HG02798 (cell line): ENCODE measurements at regions not wholly inside any gene's neighbourhood (a gene's known extent, or its start where the extent isn't known, plus 50 kb on each side); places are given as distances from the start of the nearest gene placed in this dataset.

Experiments used
- ATAC-seq: cut with Tn5 transposase; IDR thresholded peaks from one replicate; pipeline ENCODE4 v1.9.1; 2021; ENCODE audit warnings: mild to moderate bottlenecking; ENCODE audit not compliant: unreplicated experiment, poor library complexity

DNA sequence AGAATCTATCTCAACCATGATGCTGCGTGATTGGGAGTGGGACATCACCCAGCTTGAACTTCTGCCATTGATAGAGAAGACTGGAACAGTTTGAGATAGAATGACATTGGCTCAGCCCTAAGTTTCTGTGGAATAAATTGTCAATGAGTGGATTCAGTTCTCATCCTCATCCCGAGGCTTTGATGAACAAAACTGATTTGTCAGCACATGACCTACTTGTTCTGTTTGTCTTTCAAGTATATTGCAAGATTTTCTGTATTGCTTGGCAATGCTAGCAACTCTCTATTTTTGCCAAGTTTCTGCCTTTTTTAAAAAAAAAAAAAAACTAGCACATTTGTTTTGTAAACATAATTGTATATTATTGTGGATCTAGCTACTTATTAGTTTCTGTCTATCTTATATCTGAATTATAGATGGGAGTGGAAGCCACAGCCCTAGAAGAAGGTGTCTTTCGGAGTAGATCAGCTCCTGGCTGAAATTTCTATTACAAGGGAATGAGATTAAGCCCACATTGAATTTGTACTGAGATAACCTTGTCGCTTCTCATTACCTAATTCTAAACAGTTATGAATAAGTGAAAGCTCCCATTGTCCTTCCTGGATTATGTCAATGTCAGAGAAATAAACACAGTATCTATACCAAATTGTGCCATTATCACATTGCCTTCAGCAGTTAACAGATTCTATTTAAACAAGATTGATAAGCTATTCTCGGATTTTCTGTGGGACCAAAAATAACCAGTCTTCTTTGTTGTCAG lies 166.1 kb downstream of the TNFSF13B start:
- no peak for ATAC-seq

DNA sequence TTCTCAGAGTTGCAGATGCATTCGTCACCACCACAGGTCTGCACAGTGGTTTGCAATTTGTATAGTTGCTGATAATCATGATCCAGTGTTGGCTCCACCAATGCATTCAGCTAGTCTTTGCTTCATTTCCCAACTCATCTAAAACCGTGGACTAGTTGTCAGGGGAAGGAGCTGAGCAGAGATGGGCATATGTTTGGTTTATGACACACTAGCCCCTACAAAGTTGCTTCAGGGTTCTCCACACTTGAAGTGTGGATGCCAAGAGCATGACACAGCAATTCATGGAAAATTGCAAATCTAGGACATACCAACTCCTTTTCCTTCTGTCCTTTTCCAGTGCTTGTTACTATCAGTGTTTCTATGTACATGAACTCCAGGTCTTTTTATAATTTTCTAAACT lies 168.0 kb downstream of the TNFSF13B start:
- no peak for ATAC-seq

DNA sequence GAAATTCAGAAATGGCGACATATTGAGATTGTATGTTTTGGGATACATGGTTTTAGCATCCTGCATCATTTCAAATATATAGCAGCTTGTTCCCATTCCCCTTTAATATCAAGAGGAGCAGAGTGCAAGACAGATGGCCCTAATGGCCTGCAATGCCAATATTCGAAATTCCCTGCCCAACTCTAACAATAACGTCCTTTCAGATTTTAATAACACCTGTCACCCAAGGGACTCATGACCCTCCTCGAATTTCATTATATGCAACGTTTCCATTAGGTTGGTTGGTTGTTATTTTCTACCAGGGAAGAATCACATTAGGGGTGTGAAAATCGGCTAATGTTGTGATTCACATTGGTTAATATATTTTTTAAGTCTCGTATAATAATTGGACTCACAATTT lies 170.0 kb downstream of the TNFSF13B start:
- ATAC-seq, result no peak

DNA sequence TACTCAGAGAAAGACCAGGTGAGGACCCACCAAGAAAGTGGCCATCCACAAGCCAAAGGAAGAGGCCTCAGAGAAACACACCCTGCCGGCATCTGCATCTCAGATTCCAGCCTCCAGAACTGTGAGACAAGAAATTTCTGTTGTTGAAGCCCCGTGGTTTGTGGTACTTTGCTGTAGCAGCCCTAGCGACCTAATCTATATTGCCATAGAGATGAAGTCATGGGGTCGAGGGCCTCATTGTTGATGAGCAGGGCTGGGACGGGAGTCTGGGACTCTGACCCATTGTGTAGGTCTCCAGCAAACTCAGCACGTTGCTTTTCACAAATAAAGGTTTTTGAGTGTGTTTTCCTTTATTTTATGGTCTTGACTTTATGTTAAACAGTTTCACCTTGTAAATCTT lies 174.9 kb downstream of the TNFSF13B start:
- no peak for ATAC-seq

DNA sequence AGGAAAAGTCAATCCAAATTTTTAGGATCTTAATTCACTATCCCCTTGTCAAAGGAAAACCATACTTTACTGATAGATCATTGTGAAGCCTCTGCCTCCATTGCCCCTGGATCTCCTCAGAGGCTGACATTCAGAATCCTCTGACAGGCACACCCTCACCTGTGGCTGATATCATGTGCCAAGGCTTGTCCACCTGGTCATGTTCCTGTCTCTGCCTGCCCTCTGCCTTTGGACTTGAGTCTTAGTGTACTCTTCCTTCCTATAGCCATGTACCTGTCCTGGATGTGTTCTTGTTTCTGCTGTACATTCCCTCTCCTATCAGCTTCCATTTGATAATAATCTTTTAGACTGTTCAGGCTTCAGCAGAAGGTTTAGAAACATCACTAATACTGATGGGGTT lies 179.4 kb downstream of the TNFSF13B start:
- ATAC-seq, result no peak

DNA sequence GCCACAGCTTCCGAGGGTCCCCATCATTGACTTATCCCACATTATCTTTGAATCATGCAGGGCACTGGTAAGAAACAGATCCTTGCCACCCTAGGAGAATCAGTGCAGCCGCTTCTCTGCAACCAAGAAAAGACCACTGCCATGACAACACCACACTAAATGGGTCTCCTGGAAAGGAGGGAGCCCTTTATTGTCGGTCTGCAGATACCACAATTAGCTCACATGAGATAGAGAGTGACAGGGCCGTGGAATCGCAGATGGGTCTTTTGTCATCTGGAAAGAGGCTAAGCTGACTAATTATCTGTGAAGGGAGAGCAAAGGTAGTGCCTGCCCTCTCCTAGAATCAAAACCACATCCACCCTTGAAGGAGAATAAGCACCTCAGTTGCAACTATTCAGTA lies 178.3 kb upstream of the MYO16 start:
- ATAC-seq, result no peak

DNA sequence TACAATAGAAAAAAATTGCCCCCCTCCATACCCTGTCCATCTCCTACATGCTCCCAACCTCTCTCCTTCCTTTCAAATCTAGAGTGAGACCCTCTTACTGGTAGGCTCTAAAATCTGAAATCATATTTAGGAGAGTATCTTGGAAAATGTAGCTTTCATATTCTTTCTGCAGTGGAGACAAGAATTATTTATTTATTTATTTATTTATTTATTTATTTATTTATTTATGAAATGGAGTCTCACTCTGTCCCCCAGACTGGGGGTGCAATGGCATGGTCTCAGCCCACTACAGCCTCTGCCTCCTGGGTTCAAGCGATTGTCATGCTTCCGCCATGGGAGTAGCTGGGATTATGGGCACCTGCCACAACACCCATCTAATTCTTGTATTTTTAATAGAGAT lies 174.1 kb upstream of the MYO16 start:
- no peak for ATAC-seq

DNA sequence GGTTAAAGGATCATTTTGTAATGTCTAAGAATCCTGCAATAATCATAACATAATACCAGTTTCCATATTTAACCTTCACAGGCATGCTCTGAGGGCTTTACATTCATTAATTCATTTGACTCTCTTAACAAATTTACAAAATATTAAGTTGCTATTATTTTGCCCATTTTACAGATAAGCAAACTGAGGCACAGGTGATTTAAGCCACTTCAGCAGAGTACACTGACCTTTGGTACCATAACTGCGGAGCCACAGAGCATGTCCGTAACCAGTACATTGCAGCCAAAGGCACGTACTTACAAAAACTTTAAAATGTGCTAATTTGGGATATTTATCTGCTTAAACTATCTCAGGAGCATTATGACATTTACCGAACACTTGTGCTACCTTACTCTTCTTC lies 169.4 kb upstream of the MYO16 start:
- no peak for ATAC-seq

DNA sequence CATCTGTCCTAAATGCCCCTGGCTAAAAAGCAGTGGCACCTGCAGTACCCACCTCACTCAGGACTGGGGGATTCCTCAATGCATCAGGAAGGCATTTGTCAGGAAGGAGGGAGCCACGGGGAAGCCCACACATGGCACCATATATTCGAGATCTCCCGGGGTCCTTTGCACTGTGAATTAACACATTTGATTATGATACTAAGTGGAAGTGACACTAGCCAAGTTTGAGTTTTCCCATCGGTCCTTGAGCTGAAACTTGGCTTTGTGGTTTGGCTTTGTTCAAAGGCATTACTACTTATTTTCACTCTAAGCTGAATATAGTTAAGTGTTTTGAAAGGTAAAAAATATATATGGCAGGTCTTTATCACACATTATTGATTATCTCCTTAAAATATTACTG lies 168.7 kb upstream of the MYO16 start:
- ATAC-seq, result no peak

DNA sequence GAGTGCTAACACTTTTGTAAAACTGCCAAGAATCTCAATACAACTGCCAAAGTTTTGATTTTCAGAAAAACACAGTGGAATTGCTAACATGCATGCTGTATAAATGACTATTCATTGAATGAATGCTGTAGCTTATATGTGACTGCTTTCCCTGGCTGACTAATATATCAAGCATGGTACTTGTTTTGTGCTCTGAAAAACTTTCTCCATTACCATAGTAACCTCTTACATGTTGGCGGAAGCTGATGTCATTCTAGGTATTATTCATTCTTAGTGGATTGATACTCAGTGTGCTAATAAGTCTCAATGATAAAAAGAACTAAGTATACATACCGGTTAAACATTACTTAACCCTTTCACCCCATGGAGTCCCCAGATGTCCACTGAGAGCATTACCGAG lies 166.1 kb upstream of the MYO16 start:
- peak; percentile 65 for ATAC-seq

DNA sequence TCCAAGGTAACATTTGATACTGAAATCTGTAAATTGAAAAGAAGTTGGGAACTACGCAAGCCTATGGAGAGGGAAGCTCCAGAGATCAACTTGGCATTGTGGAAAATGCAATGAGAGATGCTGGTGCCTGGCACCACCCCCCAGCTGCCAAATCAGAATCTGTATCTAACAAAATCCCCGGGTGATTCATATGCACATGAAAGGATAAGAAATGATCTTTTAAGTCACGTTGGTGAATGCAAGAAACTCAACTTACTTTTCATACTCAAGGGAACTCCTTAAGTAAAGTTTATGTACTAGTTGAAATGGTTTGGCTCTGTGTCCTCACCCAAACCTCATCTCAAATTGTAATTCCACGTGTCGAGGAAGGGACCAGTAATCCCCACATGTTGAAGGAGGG lies 158.5 kb upstream of the MYO16 start:
- no peak for ATAC-seq

DNA sequence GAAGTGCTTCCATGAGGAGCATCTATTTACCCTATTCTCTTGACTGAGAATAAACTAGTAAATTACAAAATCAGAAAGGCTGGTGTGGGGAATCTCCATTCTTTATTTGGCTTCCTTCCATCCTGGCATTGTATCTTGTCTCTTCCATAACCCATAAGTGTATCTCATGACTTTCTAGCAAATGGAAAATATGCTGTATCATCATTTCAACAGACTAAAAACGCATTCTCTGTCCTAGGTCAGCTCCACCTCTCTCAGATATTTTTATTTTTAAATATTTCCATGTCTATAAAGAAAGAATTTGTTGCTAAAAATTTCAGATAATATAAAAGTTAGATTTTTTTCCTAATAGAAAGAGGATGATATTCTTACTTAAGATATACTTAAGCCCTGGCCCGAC lies 154.2 kb upstream of the MYO16 start:
- no peak for ATAC-seq

DNA sequence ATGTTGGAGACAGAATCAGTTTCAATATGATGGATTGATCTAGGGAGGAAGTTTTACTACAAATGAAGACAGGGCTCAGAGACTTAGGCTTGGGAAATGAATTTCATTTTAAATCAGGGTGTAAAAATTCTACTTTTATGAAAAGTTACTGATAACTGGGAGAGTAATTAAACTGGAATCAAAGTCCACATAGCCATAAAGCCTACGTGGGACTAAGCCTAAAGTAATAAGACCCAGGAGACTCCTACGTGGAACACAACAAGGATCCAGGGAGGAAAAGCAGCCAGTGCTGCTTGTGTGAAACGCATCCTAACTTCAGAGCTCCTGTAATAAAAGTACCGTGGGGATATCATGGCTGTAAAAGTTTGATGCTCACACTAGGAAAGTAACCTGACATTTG lies 152.0 kb upstream of the MYO16 start:
- no peak for ATAC-seq

DNA sequence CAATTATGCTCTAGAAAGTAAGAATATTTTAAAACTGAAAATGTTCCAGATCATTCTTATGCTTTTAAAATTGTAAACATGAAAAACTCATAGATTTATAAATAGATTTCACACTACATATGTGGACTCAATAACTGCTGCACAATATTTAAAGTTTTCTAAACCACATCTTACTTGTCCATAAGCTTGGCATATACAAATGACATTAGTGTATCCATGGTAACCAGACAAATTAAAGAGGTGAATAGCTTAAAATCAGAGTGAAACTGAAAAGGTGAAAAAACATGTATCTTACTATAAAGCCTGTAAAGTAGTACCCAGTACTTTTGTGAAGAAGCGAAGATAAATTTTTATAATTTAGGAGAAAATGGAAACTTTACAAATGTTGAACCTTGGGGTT lies 151.2 kb upstream of the MYO16 start:
- ATAC-seq, result no peak

DNA sequence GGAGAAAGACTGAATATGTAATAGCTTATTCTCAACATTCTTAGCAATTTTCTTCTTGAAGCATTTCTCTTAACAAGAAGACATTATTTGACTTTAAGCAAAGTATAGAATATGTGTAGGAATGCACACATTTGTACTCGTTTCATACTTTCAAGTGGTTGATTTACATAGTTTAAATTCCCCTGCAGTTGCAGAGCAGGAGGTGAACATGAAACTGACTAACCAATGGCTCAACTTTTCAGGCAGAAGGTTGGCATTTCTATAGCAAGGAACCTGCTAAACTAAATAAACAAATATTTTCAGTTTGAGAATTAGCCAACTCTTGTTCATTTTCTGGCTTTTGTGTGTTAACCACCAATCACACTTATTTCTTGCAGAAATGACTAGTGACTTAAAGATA lies 145.4 kb upstream of the MYO16 start:
- no peak for ATAC-seq

DNA sequence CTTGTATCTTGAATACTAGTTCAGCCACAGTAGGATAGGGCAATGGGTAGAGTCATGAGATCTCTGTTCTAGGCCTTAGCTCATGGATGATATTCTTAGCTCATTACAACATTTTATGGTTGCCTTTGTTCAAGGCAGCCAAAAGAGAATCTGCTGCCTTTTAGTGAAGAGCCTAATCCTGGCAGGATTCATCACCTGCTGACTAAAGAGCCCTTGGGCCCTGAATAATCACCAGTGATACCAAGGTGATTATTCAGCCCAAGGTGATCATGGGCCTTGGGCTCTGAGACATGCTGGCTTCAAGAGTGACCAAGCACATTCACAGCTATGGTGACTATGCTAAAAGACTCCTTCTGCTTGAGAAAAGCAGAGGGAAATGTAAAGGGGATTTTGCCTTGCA lies 143.3 kb upstream of the MYO16 start:
- no peak for ATAC-seq

DNA sequence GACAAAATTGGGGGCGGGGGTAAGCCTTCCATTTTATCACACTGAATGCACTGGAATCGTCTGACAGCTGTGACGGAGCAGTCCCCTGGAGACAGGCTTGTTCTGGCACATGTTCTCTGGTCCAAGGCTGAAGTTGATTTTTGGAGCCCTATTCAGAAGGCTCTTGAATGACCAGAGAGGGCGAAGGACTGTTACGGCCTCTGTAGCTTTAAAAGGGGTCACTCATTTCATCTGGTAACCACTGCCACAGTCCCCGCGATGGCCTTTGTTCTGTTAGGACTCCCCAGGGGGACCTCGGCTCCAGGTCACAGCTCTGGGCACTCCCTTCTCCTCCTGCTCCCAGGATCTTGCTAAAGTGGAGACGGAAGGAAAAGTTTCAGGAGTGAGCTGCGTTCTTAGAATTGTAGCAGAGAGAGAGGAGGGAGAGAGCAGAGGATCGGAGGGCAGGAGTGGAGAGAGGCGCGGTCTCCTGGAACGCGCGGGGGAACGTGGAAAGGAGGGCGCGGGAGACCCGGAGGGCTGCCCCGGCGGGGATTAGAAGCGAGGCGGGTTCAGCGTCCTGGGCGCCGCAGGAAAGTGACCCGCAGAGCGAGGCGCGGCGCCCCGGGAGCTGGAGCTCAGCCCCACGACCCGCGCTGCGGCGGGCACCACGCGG lies 134.3 kb upstream of the MYO16 start:
- ATAC-seq, result no peak

DNA sequence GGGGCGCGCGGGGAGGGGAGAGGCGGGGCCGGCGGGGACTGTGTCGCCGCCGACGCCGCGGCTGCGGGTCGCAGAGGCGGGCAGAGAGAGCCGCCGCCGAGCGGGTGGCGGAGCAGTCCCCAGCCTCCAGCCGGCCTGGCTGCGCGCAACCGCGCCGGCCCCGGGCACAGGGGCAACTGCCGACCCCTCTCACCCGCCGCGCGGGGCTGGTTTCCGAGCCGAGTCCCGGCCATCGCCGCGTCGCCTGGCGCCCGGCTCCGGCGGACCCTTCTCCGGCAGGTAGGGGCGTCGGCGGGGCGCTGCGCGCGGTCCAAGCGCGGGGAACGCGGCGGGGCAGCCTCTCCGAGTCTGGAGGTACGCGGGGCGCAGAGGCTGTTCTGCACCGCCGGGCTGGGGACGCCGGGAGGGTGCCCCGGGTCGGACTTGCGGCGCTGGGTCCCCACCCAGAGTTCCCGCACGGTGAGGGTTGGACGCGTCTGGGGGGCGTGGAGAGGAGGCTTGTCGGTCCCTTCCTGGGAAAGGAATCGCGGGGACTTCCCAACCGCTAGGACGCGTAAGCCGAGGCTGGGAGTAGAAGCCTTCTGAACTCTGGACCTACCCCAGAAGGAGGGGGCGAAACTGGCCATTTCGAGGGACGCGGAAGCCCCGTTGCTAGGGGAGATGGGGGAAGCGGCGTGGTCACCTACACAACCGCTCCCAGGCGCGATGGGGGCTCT lies 133.6 kb upstream of the MYO16 start:
- no peak for ATAC-seq

DNA sequence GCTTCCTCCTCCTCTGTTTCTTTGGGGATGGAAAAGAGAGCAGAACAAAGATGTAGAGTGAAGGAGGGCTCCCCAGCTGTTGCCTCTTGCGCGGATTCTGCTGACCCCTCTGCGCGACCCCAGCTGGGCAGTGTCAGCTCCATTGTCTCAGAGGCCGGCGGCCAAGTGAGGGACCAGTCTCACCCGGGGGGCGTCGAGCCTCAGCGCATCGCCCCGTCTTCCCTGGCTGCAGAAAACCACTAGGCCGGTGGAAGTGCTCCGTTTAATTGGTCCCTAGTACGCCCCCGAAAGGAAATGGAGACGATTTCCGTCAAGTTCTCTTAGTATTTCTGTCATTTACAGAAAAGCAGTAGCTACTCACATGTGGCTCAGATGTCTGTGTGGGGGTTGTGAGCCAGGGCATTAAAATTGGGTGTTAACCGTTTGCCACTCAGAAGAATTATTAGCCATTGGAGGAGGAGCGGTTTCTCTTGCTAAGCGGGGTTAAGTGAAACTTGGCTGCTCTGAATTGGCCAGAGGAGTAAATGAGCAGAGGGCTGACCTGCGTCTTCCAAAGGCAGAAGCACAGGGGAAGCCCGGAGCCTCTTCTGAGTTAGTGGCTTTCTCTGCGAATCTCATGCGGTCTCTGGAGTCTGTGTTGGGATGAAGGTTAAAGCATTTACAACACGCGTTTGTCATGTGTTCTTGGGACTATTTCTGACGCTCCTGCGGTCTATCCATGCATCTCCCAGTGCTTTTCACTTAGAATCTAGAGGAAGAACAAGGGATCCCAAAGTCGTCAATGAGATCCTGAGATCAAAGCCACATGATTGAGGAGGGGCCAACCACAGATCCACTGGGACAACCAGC lies 132.8 kb upstream of the MYO16 start:
- ATAC-seq, result no peak

DNA sequence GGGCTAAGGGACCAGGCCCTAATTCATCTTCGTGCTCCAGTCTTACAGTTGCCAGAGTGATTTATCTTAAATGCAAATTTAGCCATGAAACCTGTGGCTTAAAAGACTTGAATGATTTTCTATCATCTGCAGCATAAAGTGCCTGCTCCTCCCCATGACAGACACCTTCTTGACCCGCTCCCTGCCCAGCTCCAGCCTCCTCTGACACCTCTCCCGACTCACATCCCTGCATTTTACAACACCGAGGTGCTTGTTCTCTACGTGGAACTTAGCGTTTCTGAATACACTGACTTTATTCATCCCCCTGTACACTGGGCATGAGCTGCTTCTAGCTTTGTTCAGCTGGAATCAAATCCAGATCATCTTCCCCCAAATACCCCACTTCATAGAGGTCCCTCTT lies 128.7 kb upstream of the MYO16 start:
- ATAC-seq, result no peak

DNA sequence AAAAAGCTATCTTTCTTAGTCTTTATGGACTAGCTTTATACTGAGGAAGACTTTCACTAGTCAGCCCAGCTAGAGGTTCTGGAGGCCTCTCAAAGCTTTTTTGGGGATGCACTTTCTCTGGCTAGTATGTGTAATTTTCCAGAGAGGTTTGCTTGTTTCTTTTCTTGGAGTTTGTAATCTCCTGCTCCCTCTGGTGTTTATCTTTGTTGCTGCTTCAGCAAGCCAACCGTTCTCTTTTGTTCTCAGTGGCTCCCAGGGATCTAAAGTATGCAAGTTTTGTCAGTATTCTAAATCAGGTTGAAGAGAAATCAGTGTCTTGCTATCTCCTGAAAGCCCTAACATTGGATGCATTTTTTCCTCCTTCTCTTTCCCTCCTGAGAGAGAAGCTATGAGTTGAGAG lies 121.1 kb upstream of the MYO16 start:
- ATAC-seq, result no peak
